KMS-11 (cell line): ENCODE measurements at regions not wholly inside any gene's neighbourhood (a gene's known extent, or its start where the extent isn't known, plus 50 kb on each side); places are given as distances from the start of the nearest gene placed in this dataset.

Experiments used
- H2AFZ ChIP-seq: fragments of 200-600 bp; sonication (generic); 2 replicates; pipeline ENCODE4 v1.6.1; 2016; ENCODE audit warnings: antibody characterized with exemption, mixed run types, low read depth
- H3K27ac ChIP-seq: fragments of 200-600 bp; sonication (generic); 2 replicates; pipeline ENCODE4 v1.6.1; 2016; ENCODE audit warnings: mild to moderate bottlenecking, mixed run types
- H3K27me3 ChIP-seq: fragments of 200-600 bp; sonication (generic); 2 replicates; pipeline ENCODE4 v1.6.1; 2017; ENCODE audit warnings: mild to moderate bottlenecking, low read depth, mixed run types, moderate library complexity; ENCODE audit not compliant: insufficient read depth
- H3K36me3 ChIP-seq: fragments of 200-600 bp; sonication (generic); 2 replicates; pipeline ENCODE4 v1.6.1; 2017; ENCODE audit warnings: mild to moderate bottlenecking, mixed run types; ENCODE audit not compliant: insufficient read depth
- H3K4me1 ChIP-seq: fragments of 200-600 bp; sonication (generic); 2 replicates; pipeline ENCODE4 v1.6.1; 2016; ENCODE audit warnings: mild to moderate bottlenecking, low read depth, mixed run types; ENCODE audit not compliant: poor library complexity, severe bottlenecking
- H3K4me2 ChIP-seq: fragments of 200-600 bp; sonication (generic); 2 replicates; pipeline ENCODE4 v1.7.0; 2016; ENCODE audit warnings: mild to moderate bottlenecking, mixed run types
- H3K4me3 ChIP-seq: fragments of 200-600 bp; sonication (generic); IDR thresholded peaks from 2 replicates; pipeline ENCODE4 v1.6.1; 2017; ENCODE audit warnings: low read depth, low read length, mixed read lengths; ENCODE audit not compliant: insufficient read depth
- H3K79me2 ChIP-seq: fragments of 200-600 bp; sonication (generic); 2 replicates; pipeline ENCODE4 v1.6.1; 2016; ENCODE audit warnings: low read depth, mixed run types; ENCODE audit not compliant: insufficient read depth
- H3K9ac ChIP-seq: fragments of 200-600 bp; sonication (generic); 2 replicates; pipeline ENCODE4 v1.6.1; 2016; ENCODE audit warnings: mild to moderate bottlenecking, mixed run types
- H4K20me1 ChIP-seq: fragments of 200-600 bp; sonication (generic); 2 replicates; pipeline ENCODE4 v1.6.1; 2016; ENCODE audit warnings: mild to moderate bottlenecking, mixed run types; ENCODE audit not compliant: insufficient read depth
- CTCF ChIP-seq: fragments of 200-600 bp; sonication (generic); conservative IDR thresholded peaks from 2 replicates; pipeline ENCODE4 v1.6.1; 2017; ENCODE audit warnings: low read depth, mild to moderate bottlenecking, antibody characterized with exemption, low read length, moderate library complexity, mixed read lengths

GRCh38 chr9:19998823-19999455, 210.1 kb upstream of the SLC24A2 start:
- Histone ChIP-seq H3K79me2 (no peaks in the 10 kb centered on the region), H3K9ac (no peak overlapping the region), H3K27me3 (no peaks in the 10 kb centered on the region), H3K4me1 (no peaks in the 10 kb centered on the region), H3K27ac (no peak overlapping the region), H3K4me2 (no peak overlapping the region), H4K20me1 (no peaks in the 10 kb centered on the region), H3K4me3 (no peak overlapping the region), H3K36me3 (no peaks in the 10 kb centered on the region), H2AFZ (no peak overlapping the region)
- no peak for TF ChIP-seq CTCF

GRCh38 chr9:19998153-19998552, 209.3 kb upstream of the SLC24A2 start:
- Histone ChIP-seq H3K36me3 (no peaks in the 10 kb centered on the region), H3K4me1 (no peaks in the 10 kb centered on the region), H3K9ac (no peak overlapping the region), H3K27me3 (no peaks in the 10 kb centered on the region), H3K4me2 (no peak overlapping the region), H3K27ac (no peak overlapping the region), H4K20me1 (no peaks in the 10 kb centered on the region), H2AFZ (no peak overlapping the region), H3K4me3 (no peak overlapping the region), H3K79me2 (no peaks in the 10 kb centered on the region)
- no peak for TF ChIP-seq CTCF

- no peak overlapping the region for H3K4me2 ChIP-seq
- no peaks in the 10 kb centered on the region for H4K20me1 ChIP-seq
- H3K36me3 ChIP-seq = no peaks in the 10 kb centered on the region
- no peak overlapping the region for H3K9ac ChIP-seq
- no peaks in the 10 kb centered on the region for H3K79me2 ChIP-seq
- H3K4me3 ChIP-seq = no peak overlapping the region
- H3K4me1 ChIP-seq = no peaks in the 10 kb centered on the region
- H3K27me3 ChIP-seq = no peaks in the 10 kb centered on the region
- H3K27ac ChIP-seq = no peak overlapping the region
- TF ChIP-seq CTCF = no peak
- no peak overlapping the region for H2AFZ ChIP-seq
Measured at GRCh38 chr9:19995619-19996018, 206.8 kb upstream of the SLC24A2 start.

- Histone ChIP-seq H4K20me1 (no peaks in the 10 kb centered on the region), H3K4me1 (no peaks in the 10 kb centered on the region), H3K36me3 (no peaks in the 10 kb centered on the region), H3K4me3 (no peak overlapping the region), H3K9ac (no peak overlapping the region), H2AFZ (no peak overlapping the region), H3K79me2 (no peaks in the 10 kb centered on the region), H3K4me2 (no peak overlapping the region), H3K27me3 (no peaks in the 10 kb centered on the region), H3K27ac (no peak overlapping the region)
- TF ChIP-seq CTCF = no peak
Measured at GRCh38 chr9:19994296-19994695, 205.5 kb upstream of the SLC24A2 start.
